B cell (primary cell): ENCODE measurements at regions not wholly inside any gene's neighbourhood (a gene's known extent, or its start where the extent isn't known, plus 50 kb on each side); places are given as distances from the start of the nearest gene placed in this dataset. TPM values are rescaled to one million over a fixed set of nuclear protein-coding genes. Genes with fewer than 3 reads are reported as not detected.

Experiments
- ATAC-seq: fragments of 200-7000 bp; cut with Tn5 transposase; one replicate; pipeline ENCODE4 v1.10.0; 2021; ENCODE audit warnings: low read depth, mild to moderate bottlenecking, moderate number of reproducible peaks, moderate library complexity
- CTCF ChIA-PET: fragments of 350-600 bp; sonication (Branson Sonifier 250); formaldehyde crosslinking; loops from one replicate; lab custom pipeline; 2021; ENCODE audit warnings: antibody characterized with exemption, inconsistent platforms; lab: Charles Lee
- POLR2A ChIA-PET: fragments of 350-600 bp; sonication (Branson Sonifier 250); formaldehyde crosslinking; loops from one replicate; lab custom pipeline; 2021; ENCODE audit warnings: antibody characterized with exemption; lab: Charles Lee
- DNase-seq: peaks from one replicate; pipeline ENCODE4 v3.0.0; 2013
- H2AFZ ChIP-seq: 2 replicates; pipeline ENCODE4 v1.6.1; 2012; ENCODE audit warnings: mild to moderate bottlenecking, low read depth, low read length; ENCODE audit not compliant: insufficient read depth, poor library complexity, severe bottlenecking
- H3K27ac ChIP-seq, 2 donors: 1 replicate in 1 of 2; 2 replicates in 1 of 2; pipeline ENCODE4 v1.5.1; 2012 to 2013; ENCODE audit warnings: low read length in 2 of 2, mild to moderate bottlenecking in 2 of 2, moderate library complexity in 1 of 2
- H3K27me3 ChIP-seq, 4 experiments: fragments of 200-600 bp in 1 of 4; sonication (generic) in 1 of 4; replicated peaks in 1 of 4; 1 replicate in 2 of 4; 2 replicates in 2 of 4; pipeline versions ENCODE4 v1.6.1 to v1.7.0; 2013 to 2016; ENCODE audit warnings: low read length in 3 of 4, mild to moderate bottlenecking in 2 of 4, mixed read lengths in 1 of 4, moderate library complexity in 1 of 4; ENCODE audit not compliant: insufficient read depth in 4 of 4, control insufficient read depth in 3 of 4; ENCODE audit errors: control extremely low read depth in 1 of 4
- H3K36me3 ChIP-seq, 2 experiments: replicated peaks in 1 of 2; 1 replicate in 1 of 2; 2 replicates in 1 of 2; pipeline versions ENCODE4 v1.6.1 to v1.7.1; 2013; ENCODE audit warnings: low read length in 1 of 2; ENCODE audit not compliant: insufficient read depth in 2 of 2, control insufficient read depth in 1 of 2; ENCODE audit errors: control extremely low read depth in 1 of 2, extremely low read depth in 1 of 2
- H3K4me1 ChIP-seq, 2 donors: fragments of 200-600 bp in 1 of 2; sonication (generic) in 1 of 2; 1 replicate in 1 of 2; 2 replicates in 1 of 2; pipeline versions ENCODE4 v1.5.1 to v1.6.1; 2013 to 2017; ENCODE audit warnings: low read length in 2 of 2; ENCODE audit not compliant: control insufficient read depth in 2 of 2, insufficient read depth in 2 of 2
- H3K4me2 ChIP-seq: replicated peaks from 2 replicates; pipeline ENCODE3; 2012; ENCODE audit warnings: mild to moderate bottlenecking, low read depth, low read length; ENCODE audit not compliant: poor library complexity, severe bottlenecking
- H3K4me3 ChIP-seq, 5 experiments: fragments of 200-600 bp in 1 of 5; sonication (generic) in 1 of 5; 1 replicate in 3 of 5; 2 replicates in 2 of 5; pipeline versions ENCODE4 v1.5.1 to v1.7.0; 2011 to 2016; ENCODE audit warnings: low read length in 4 of 5, mild to moderate bottlenecking in 4 of 5, low read depth in 2 of 5, control low read depth in 1 of 5, moderate library complexity in 1 of 5; ENCODE audit not compliant: insufficient read depth in 1 of 5; ENCODE audit errors: control extremely low read depth in 1 of 5, extremely low read depth in 1 of 5
- H3K79me2 ChIP-seq: fragments of 200-600 bp; sonication (generic); one replicate; pipeline ENCODE4 v1.6.0; 2016; ENCODE audit warnings: low read length; ENCODE audit not compliant: control insufficient read depth, insufficient read depth
- H3K9ac ChIP-seq: fragments of 200-600 bp; sonication (generic); 2 replicates; pipeline ENCODE4 v1.6.1; 2017; ENCODE audit warnings: mild to moderate bottlenecking, low read length, moderate library complexity
- H3K9me3 ChIP-seq, 3 donors: one replicate each; pipeline versions ENCODE4 v1.6.1 to v1.7.1; 2013; ENCODE audit warnings: low read length in 2 of 3; ENCODE audit not compliant: control insufficient read depth in 2 of 3, insufficient read depth in 1 of 3; ENCODE audit errors: control extremely low read depth in 1 of 3
- H4K20me1 ChIP-seq: 2 replicates; pipeline ENCODE4 v1.6.0; 2012; ENCODE audit warnings: mild to moderate bottlenecking, low read length; ENCODE audit not compliant: insufficient read depth, control insufficient read depth, poor library complexity, severe bottlenecking
- H3K27ac Mint-ChIP-seq: one replicate; pipeline ENCODE4 v1.8.0; 2021; ENCODE audit warnings: mixed read lengths
- H3K27me3 Mint-ChIP-seq: one replicate; pipeline ENCODE4 v1.8.0; 2021; ENCODE audit warnings: mixed read lengths
- H3K4me1 Mint-ChIP-seq: one replicate; pipeline ENCODE4 v1.8.0; 2021; ENCODE audit warnings: mixed read lengths
- H3K4me3 Mint-ChIP-seq: one replicate; pipeline ENCODE4 v1.8.0; 2021; ENCODE audit warnings: mixed read lengths
- H3K9me3 Mint-ChIP-seq: one replicate; pipeline ENCODE4 v1.8.0; 2022; ENCODE audit warnings: mixed read lengths; ENCODE audit not compliant: insufficient read depth
- CTCF ChIP-seq: fragments of 200-600 bp; IDR thresholded peaks from one replicate; pipeline ENCODE4 v1.8.0; 2022; ENCODE audit warnings: antibody characterized with exemption, mild to moderate bottlenecking
- EZH2 ChIP-seq: IDR thresholded peaks from 2 replicates; pipeline ENCODE4 v1.6.1; 2012; ENCODE audit warnings: borderline replicate concordance, low read depth, mild to moderate bottlenecking, moderate library complexity, low read length; ENCODE audit not compliant: insufficient read depth, poor library complexity, severe bottlenecking
- WGBS: methylation state at CpG from one replicate; pipeline ENCODE4 v1.1.5; 2013; ENCODE audit warnings: missing lambda C conversion rate; ENCODE audit not compliant: insufficient coverage; 5-methylcytosine and 5-hydroxymethylcytosine counted together
- intact Hi-C: fragments of 100-400 bp; cut with micrococcal nuclease; formaldehyde crosslinking; loops from one replicate; pipeline ENCODE4 v1.10.0; 2022
- small RNA-seq: library from RNA; depleted of rRNA; stranded (forward); fragments of <200 nt; gene quantifications from one replicate; pipeline ENCODE3, GENCODE V24; 2012; ENCODE audit warnings: low replicate concordance, low read depth; ENCODE audit not compliant: insufficient read length

GRCh38 chr4:115171220-115171619, 57.8 kb upstream of the NDST4 start:
- Histone ChIP-seq H3K9ac (no peak overlapping the region), H3K4me3 (no peak overlapping the region), H3K4me1 (no peaks in the 10 kb centered on the region), H3K79me2 (no peaks in the 10 kb centered on the region), H3K4me2 (no peak overlapping the region), H4K20me1 (no peaks in the 10 kb centered on the region), H3K36me3 (no peaks in the 10 kb centered on the region), H3K9me3 (no peaks in the 10 kb centered on the region), H3K27me3 (no peaks in the 10 kb centered on the region), H3K27ac (no peak overlapping the region), H2AFZ (no peak overlapping the region)
- no peak for TF ChIP-seq EZH2
- TF ChIP-seq CTCF, result no peak
- intact Hi-C loops, result no loop called here
- POLR2A ChIA-PET, result no interaction called here
- Mint-ChIP-seq H3K27me3 (no peaks in the 10 kb centered on the region), H3K27ac (no peak overlapping the region), H3K4me3 (no peak overlapping the region), H3K4me1 (no peaks in the 10 kb centered on the region), H3K9me3 (no peaks in the 10 kb centered on the region)
- WGBS, result no CpG with 5 or more reads among the region's 1 CpG
- no peak for ATAC-seq
- CTCF ChIA-PET, result no interaction called here
- no peak for DNase-seq

GRCh38 chr4:115165503-115165902, 52.1 kb upstream of the NDST4 start:
- no peak overlapping the region for H3K4me3 ChIP-seq
- H3K27me3 ChIP-seq, result no peaks in the 10 kb centered on the region
- H3K4me1 ChIP-seq, result no peaks in the 10 kb centered on the region
- no peak overlapping the region for H3K4me2 ChIP-seq
- H3K36me3 ChIP-seq, result no peaks in the 10 kb centered on the region
- no peaks in the 10 kb centered on the region for H3K27me3 Mint-ChIP-seq
- TF ChIP-seq CTCF (no peak), EZH2 (no peak)
- H3K79me2 ChIP-seq, result no peaks in the 10 kb centered on the region
- H4K20me1 ChIP-seq, result no peaks in the 10 kb centered on the region
- no peaks in the 10 kb centered on the region for H3K9me3 ChIP-seq
- H3K4me3 Mint-ChIP-seq, result no peak overlapping the region
- H3K27ac Mint-ChIP-seq, result no peak overlapping the region
- ChIA-PET CTCF (no interaction called here), POLR2A (no interaction called here)
- no peak overlapping the region for H3K27ac ChIP-seq
- H2AFZ ChIP-seq, result no peak overlapping the region
- intact Hi-C loops, result no loop called here
- ATAC-seq (no peak), DNase-seq (no peak)
- no peak overlapping the region for H3K9ac ChIP-seq
- H3K9me3 Mint-ChIP-seq, result no peaks in the 10 kb centered on the region
- H3K4me1 Mint-ChIP-seq, result no peaks in the 10 kb centered on the region

Small RNA genes lying in the stretch of these regions (small RNA-seq; reads per million reads assigned to genes)
- gene RNU6-119P, result not detected
